ENCODE measurements at regions not wholly inside any gene's neighbourhood (a gene's known extent, or its start where the extent isn't known, plus 50 kb on each side); places are given as distances from the start of the nearest gene placed in this dataset.

- Histone ChIP-seq H3K4me2 (ENCODE audit: low read depth, low read length) (no peak overlapping the region), H3K23ac (ENCODE audit: low read depth, low read length) (peak overlapping the region; percentile 98), H3K14ac (replicated peaks; ENCODE audit: low read depth, low read length) (peak overlapping the region; percentile 69), H2BK120ac (ENCODE audit: low read depth, low read length) (peak overlapping the region; percentile 100), H2AFZ (replicated peaks; ENCODE audit: low read length, poor library complexity) (no peak overlapping the region), H3K9me1 (ENCODE audit: insufficient read depth, low read length) (peaks cover 33% of the 10 kb centered on the region), H4K8ac (ENCODE audit: low read depth in 2 of 2, low read length in 2 of 2) (peak overlapping the region; percentile 40 to 97), H3K9ac (ENCODE audit: low read depth, low read length) (peak overlapping the region; percentile 72), H3K36me3 (ENCODE audit: control insufficient read depth, insufficient read depth, low read length) (no peaks in the 10 kb centered on the region), H2BK15ac (ENCODE audit: low read depth, low read length) (peak overlapping the region; percentile 91), H2AK5ac (ENCODE audit: low read depth, low read length) (peak overlapping the region; percentile 67), H3K18ac (ENCODE audit: low read depth, low read length) (peak overlapping the region; percentile 94), H3K9me3 (ENCODE audit: control insufficient read depth, insufficient read depth, low read length) (no peaks in the 10 kb centered on the region; the same call in 1 of the 2 replicates), H2AK9ac (replicated peaks; ENCODE audit: low read depth, low read length, poor library complexity) (peak overlapping the region; percentile 0), H3K79me1 (ENCODE audit: low read depth in 1 of 2, low read length in 2 of 2) (peaks cover 5 to 34% of the 10 kb centered on the region in 2 experiments; a peak in 3 of 4 replicates), H4K20me1 (ENCODE audit: insufficient read depth, low read length) (no peaks in the 10 kb centered on the region), H3K56ac (ENCODE audit: extremely low read depth, insufficient read depth, low read length) (peak overlapping the region; percentile 95), H3K4me1 (ENCODE audit: control insufficient read depth, insufficient read depth, low read length) (peaks cover 33% of the 10 kb centered on the region), H3K4me3 (ENCODE audit: insufficient read depth, low read depth, low read length) (no peak overlapping the region), H3K27ac (ENCODE audit: insufficient read depth, low read length) (peak overlapping the region; percentile 95), H4K5ac (ENCODE audit: low read depth, low read length) (peak overlapping the region; percentile 86), H4K91ac (ENCODE audit: insufficient read depth, low read depth, low read length) (peak overlapping the region; percentile 96), H2BK20ac (ENCODE audit: low read depth, low read length) (peak overlapping the region; percentile 99), H3K4ac (ENCODE audit: low read depth, low read length) (peak overlapping the region; percentile 99), H3K27me3 (ENCODE audit: control insufficient read depth, insufficient read depth, low read length) (no peaks in the 10 kb centered on the region), H2BK5ac (ENCODE audit: low read depth, low read length, poor library complexity, severe bottlenecking) (peak overlapping the region; percentile 100)
- BruUV-seq (replicated peaks), result no TSS peak
- DNase-seq (peak; percentile 30), ATAC-seq (ENCODE audit: low read depth) (peak; percentile 0; the same call in 1 of the 2 replicates)
- CTCF ChIA-PET, result interaction anchor here (0.8 to 2.6 kb wide), 5 partner anchors 10 to 122 kb away, joined by 3 to 13 read pairs (median 4); no protein-coding TSS in a partner anchor
- in situ Hi-C loops (cut with MboI; ENCODE audit: low sequenced_read_pairs), result loop anchor here (5.0 to 25.0 kb wide), 2 partner anchors 111 to 424 kb away; partner anchors contain the start of gene GALNT15
- dilution Hi-C loops (cut with HindIII; ENCODE audit: low sequenced_read_pairs, unreplicated experiment), result no loop called here
- intact Hi-C loops (cut with micrococcal nuclease), result loop anchor here (2.0 kb wide), 1 partner anchor 29 kb away; no protein-coding TSS in a partner anchor
- POLR2A ChIA-PET (ENCODE audit: unreplicated experiment), result interaction anchor here (0.6 to 1.2 kb wide), 4 partner anchors 8 to 118 kb away, joined by 3 to 4 read pairs (median 3); no protein-coding TSS in a partner anchor
- WGBS, 2 experiments (ENCODE audit: extremely low coverage in 2 of 2, insufficient read length in 1 of 2), result no CpG with 5 or more reads among the region's 2 CpGs
- TF ChIP-seq FOS (IDR thresholded peaks at IDR 0.05; ENCODE audit: low read depth, low read length), result peak; percentile 22; the same call in 1 of the 2 replicates
- TF ChIP-seq RCOR1 (IDR thresholded peaks at IDR 0.05; ENCODE audit: insufficient replicate concordance, low read length), result no peak
Observed at GRCh38 chr3:16061491-16061890, 113.0 kb upstream of the GALNT15 start.

Data from IMR-90 (cell line).